ENCODE measurements at regions not wholly inside any gene's neighbourhood (a gene's known extent, or its start where the extent isn't known, plus 50 kb on each side); places are given as distances from the start of the nearest gene placed in this dataset.

- Histone ChIP-seq H3K36me3 (no peaks in the 10 kb centered on the region), H3K27me3 (no peaks in the 10 kb centered on the region), H3K4me3 (no peak overlapping the region), H3K9me3 (no peaks in the 10 kb centered on the region), H3K4me1 (no peaks in the 10 kb centered on the region), H3K27ac (no peak overlapping the region)
- no peak for DNase-seq (ENCODE audit: low spot score in 2 of 2)
- intact Hi-C loops (cut with DNase I) = no loop called here
- TF ChIP-seq, protein P1, sequence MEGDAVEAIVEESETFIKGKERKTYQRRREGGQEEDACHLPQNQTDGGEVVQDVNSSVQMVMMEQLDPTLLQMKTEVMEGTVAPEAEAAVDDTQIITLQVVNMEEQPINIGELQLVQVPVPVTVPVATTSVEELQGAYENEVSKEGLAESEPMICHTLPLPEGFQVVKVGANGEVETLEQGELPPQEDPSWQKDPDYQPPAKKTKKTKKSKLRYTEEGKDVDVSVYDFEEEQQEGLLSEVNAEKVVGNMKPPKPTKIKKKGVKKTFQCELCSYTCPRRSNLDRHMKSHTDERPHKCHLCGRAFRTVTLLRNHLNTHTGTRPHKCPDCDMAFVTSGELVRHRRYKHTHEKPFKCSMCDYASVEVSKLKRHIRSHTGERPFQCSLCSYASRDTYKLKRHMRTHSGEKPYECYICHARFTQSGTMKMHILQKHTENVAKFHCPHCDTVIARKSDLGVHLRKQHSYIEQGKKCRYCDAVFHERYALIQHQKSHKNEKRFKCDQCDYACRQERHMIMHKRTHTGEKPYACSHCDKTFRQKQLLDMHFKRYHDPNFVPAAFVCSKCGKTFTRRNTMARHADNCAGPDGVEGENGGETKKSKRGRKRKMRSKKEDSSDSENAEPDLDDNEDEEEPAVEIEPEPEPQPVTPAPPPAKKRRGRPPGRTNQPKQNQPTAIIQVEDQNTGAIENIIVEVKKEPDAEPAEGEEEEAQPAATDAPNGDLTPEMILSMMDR (IDR thresholded peaks at IDR 0.05) = no peak
These were observed 50.7 kb upstream of the ACSF3 start for GRCh38 chr16:89042711-89043551.

DNA sequence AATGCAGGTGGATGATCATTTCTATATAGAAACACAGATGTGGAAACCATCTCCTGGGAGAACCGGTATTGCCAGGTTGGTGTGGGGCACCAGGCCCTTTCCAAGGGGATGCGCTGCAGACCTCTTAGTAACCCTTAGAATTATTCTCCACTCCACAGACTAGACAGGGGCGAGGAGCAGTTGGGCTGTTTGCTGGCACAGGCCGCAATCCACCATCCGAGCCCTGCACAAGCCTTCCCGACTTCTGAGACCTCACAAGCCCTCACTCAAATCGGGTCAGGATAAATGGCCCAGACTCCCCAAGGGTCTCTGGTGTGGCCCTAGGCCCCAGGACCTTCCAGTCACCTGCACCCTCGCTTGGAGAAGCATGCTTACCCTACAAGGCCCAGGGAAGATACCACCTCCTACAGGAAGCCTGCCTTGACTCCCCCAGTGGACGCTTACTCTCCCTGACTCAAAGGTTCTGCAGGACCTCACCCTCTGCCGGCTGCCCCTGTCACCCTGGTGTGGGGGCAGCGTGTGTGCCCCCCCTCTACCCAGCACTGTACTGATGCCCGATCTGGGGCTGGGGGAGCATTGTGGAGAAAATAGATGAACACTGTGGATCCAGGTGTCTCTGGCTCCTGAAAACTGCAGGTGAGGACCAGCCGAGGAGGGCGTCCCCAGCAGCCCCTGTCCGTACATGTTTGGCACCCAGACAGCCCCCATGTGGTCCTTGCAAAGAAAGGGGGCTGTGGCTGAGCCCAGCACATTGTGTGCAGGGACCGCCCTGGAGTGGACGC, 49.8 kb upstream of the ACSF3 start:
- Histone ChIP-seq H3K9me3 (no peaks in the 10 kb centered on the region), H3K36me3 (no peaks in the 10 kb centered on the region), H3K27ac (no peak overlapping the region), H3K27me3 (no peaks in the 10 kb centered on the region), H3K4me1 (no peaks in the 10 kb centered on the region), H3K4me3 (no peak overlapping the region)
- intact Hi-C loops (cut with DNase I) = no loop called here
- TF ChIP-seq, protein P1 (IDR thresholded peaks at IDR 0.05) = no peak
- no peak for DNase-seq (ENCODE audit: low spot score in 2 of 2)

All from ascending aorta (tissue), 2 donors.